ENCODE measurements at regions not wholly inside any gene's neighbourhood (a gene's known extent, or its start where the extent isn't known, plus 50 kb on each side); places are given as distances from the start of the nearest gene placed in this dataset.

GRCh38 chr2:104756118-104756517 lies 97.8 kb upstream of the POU3F3 start:
- no peaks in the 10 kb centered on the region for H3K27me3 ChIP-seq
- TF ChIP-seq EP300 (IDR thresholded peaks at IDR 0.05) (no peak), CTCF (IDR thresholded peaks at IDR 0.05) (no peak), POLR2A (IDR thresholded peaks at IDR 0.05) (no peak)
- DNase-seq (ENCODE audit: low spot score in 2 of 2) = no peak
- 80 to 93% methylated on average over 6 to 7 of the region's 7 CpGs for WGBS, 2 donors
- H3K9me3 ChIP-seq = no peaks in the 10 kb centered on the region
- H3K27ac ChIP-seq = no peak overlapping the region
- H3K36me3 ChIP-seq = no peaks in the 10 kb centered on the region
- H3K4me1 ChIP-seq = no peaks in the 10 kb centered on the region
- H3K4me3 ChIP-seq = no peak overlapping the region

GRCh38 chr2:104757056-104757455 lies 96.9 kb upstream of the POU3F3 start:
- Histone ChIP-seq H3K4me1 (no peaks in the 10 kb centered on the region), H3K9me3 (no peaks in the 10 kb centered on the region), H3K27me3 (no peaks in the 10 kb centered on the region), H3K27ac (no peak overlapping the region), H3K4me3 (no peak overlapping the region), H3K36me3 (no peaks in the 10 kb centered on the region)
- DNase-seq (ENCODE audit: low spot score in 2 of 2) = no peak
- TF ChIP-seq EP300 (IDR thresholded peaks at IDR 0.05) (no peak), POLR2A (IDR thresholded peaks at IDR 0.05) (no peak), CTCF (IDR thresholded peaks at IDR 0.05) (no peak)
- WGBS, 2 donors = 74 to 80% methylated on average over 5 of the region's 5 CpGs

- H3K27me3 ChIP-seq = no peaks in the 10 kb centered on the region
- no peaks in the 10 kb centered on the region for H3K9me3 ChIP-seq
- H3K27ac ChIP-seq = no peak overlapping the region
- WGBS, 2 donors = 15 to 20% methylated on average over 9 of the region's 9 CpGs
- TF ChIP-seq CTCF (IDR thresholded peaks at IDR 0.05) (no peak), POLR2A (IDR thresholded peaks at IDR 0.05) (no peak), EP300 (IDR thresholded peaks at IDR 0.05) (no peak)
- no peaks in the 10 kb centered on the region for H3K36me3 ChIP-seq
- no peaks in the 10 kb centered on the region for H3K4me1 ChIP-seq
- no peak overlapping the region for H3K4me3 ChIP-seq
- DNase-seq (ENCODE audit: low spot score in 2 of 2) = no peak
These were observed 95.7 kb upstream of the POU3F3 start for GRCh38 chr2:104758199-104758620.

GRCh38 chr2:104762031-104762430 lies 91.9 kb upstream of the POU3F3 start:
- Histone ChIP-seq H3K4me3 (no peak overlapping the region), H3K27me3 (no peaks in the 10 kb centered on the region), H3K36me3 (no peaks in the 10 kb centered on the region), H3K4me1 (no peaks in the 10 kb centered on the region), H3K9me3 (no peaks in the 10 kb centered on the region), H3K27ac (no peak overlapping the region)
- WGBS, 2 donors = 88% methylated on average over 8 of the region's 8 CpGs
- TF ChIP-seq POLR2A (IDR thresholded peaks at IDR 0.05) (no peak), EP300 (IDR thresholded peaks at IDR 0.05) (no peak), CTCF (IDR thresholded peaks at IDR 0.05) (no peak)
- DNase-seq (ENCODE audit: low spot score in 2 of 2) = no peak

GRCh38 chr2:104766683-104767082 lies 87.2 kb upstream of the POU3F3 start:
- 63 to 68% methylated on average over 10 of the region's 10 CpGs for WGBS, 2 donors
- Histone ChIP-seq H3K4me3 (no peak overlapping the region), H3K27ac (no peak overlapping the region), H3K4me1 (no peaks in the 10 kb centered on the region), H3K36me3 (no peaks in the 10 kb centered on the region), H3K27me3 (no peaks in the 10 kb centered on the region), H3K9me3 (peaks cover 0 to 15% (median 3%) of the 10 kb centered on the region in 4 donors)
- TF ChIP-seq EP300 (IDR thresholded peaks at IDR 0.05) (no peak), CTCF (IDR thresholded peaks at IDR 0.05) (no peak), POLR2A (IDR thresholded peaks at IDR 0.05) (no peak)
- DNase-seq (ENCODE audit: low spot score in 2 of 2) = no peak
